ENCODE measurements at regions not wholly inside any gene's neighbourhood (a gene's known extent, or its start where the extent isn't known, plus 50 kb on each side); places are given as distances from the start of the nearest gene placed in this dataset.

DNA sequence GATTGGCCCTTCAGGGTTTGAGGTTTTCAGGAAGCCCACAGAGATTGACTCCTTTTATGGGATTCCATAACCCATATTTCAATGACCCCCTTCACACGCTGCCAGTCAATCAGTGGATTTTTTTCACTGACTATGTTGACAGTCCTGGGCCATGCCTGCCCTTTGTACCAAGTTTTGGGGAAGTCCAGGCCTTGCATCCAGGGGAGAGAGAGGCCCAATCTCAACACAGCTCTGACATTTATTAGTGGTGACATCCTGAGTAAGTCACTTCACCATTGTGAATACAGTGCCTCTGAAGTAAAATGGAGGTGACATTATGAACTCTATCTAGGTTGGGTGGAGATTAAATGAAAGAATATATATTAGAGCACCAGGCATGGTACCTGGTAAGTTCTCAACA is 181.1 kb downstream of the NUFIP1 start:
- H3K4me3 ChIP-seq (ENCODE audit: low read depth, low read length), result no peak overlapping the region
- TF ChIP-seq, protein P1, sequence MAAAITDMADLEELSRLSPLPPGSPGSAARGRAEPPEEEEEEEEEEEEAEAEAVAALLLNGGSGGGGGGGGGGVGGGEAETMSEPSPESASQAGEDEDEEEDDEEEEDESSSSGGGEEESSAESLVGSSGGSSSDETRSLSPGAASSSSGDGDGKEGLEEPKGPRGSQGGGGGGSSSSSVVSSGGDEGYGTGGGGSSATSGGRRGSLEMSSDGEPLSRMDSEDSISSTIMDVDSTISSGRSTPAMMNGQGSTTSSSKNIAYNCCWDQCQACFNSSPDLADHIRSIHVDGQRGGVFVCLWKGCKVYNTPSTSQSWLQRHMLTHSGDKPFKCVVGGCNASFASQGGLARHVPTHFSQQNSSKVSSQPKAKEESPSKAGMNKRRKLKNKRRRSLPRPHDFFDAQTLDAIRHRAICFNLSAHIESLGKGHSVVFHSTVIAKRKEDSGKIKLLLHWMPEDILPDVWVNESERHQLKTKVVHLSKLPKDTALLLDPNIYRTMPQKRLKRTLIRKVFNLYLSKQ (tag by site-specific recombination; IDR thresholded peaks at IDR 0.05; ENCODE audit: borderline replicate concordance), result no peak
- TF ChIP-seq ZNF768 (tag by site-specific recombination; IDR thresholded peaks at IDR 0.05), result no peak
- no peak for TF ChIP-seq ZNF133 (tag by site-specific recombination; IDR thresholded peaks at IDR 0.05)
- no peak for TF ChIP-seq ZNF501 (tag by site-specific recombination; IDR thresholded peaks at IDR 0.05)
- peaks cover 5% of the 10 kb centered on the region for H3K4me1 ChIP-seq (ENCODE audit: control insufficient read depth, insufficient read depth, low read length)
- ChIA-PET CTCF (no interaction called here), POLR2A (no interaction called here)
- H3K27ac ChIP-seq (ENCODE audit: extremely low read depth, low read depth, low read length), result no peak overlapping the region
- no peaks in the 10 kb centered on the region for H3K9me3 ChIP-seq (ENCODE audit: control insufficient read depth, insufficient read depth, low read depth, low read length)
- no peaks in the 10 kb centered on the region for H3K36me3 ChIP-seq (ENCODE audit: control insufficient read depth in 2 of 2, insufficient read depth in 1 of 2, low read length in 2 of 2)

DNA sequence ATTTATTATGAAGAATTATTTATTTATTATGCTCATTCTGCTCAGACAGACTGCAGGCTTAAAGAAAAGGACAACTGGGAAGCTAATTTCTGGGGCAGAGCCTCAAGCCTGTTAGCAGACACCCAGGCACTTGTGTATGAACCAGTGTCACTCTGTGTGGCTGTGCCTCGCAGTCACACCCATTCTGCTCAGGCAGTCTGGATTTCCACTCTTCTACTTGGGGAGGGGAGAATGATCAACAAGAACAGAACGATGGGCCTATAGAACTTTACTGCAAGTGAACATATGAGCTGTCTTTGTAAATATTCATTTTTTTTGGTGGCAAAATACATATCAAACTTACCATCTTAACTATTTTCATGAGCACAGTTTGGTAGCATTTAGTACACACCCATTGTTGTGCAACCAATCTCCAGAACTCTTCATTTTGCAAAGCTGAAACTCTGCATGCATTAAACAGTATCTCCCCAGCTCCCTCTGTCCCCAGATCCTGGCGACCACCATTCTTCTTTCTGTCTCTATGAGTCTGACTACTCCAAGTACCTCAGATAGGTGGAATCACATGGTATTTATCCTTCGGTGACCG is 181.7 kb downstream of the NUFIP1 start:
- POLR2A ChIA-PET, result no interaction called here
- Histone ChIP-seq H3K9me3 (ENCODE audit: control insufficient read depth, insufficient read depth, low read depth, low read length) (no peaks in the 10 kb centered on the region), H3K27ac (ENCODE audit: extremely low read depth, low read depth, low read length) (no peak overlapping the region), H3K4me3 (ENCODE audit: low read depth, low read length) (no peak overlapping the region), H3K4me1 (ENCODE audit: control insufficient read depth, insufficient read depth, low read length) (peaks cover 5% of the 10 kb centered on the region), H3K36me3 (ENCODE audit: control insufficient read depth in 2 of 2, insufficient read depth in 1 of 2, low read length in 2 of 2) (no peaks in the 10 kb centered on the region)
- TF ChIP-seq ZNF560 (tag by site-specific recombination; IDR thresholded peaks at IDR 0.05; ENCODE audit: borderline replicate concordance) (no peak), ZNF610 (tag by site-specific recombination; IDR thresholded peaks at IDR 0.05; ENCODE audit: borderline replicate concordance) (no peak), ZNF707 (tag by site-specific recombination; IDR thresholded peaks at IDR 0.05) (no peak), ZBTB21 (tag by site-specific recombination; IDR thresholded peaks at IDR 0.05) (no peak), KLF16 (tag by site-specific recombination; IDR thresholded peaks at IDR 0.05) (no peak), ZNF394 (tag by site-specific recombination; IDR thresholded peaks at IDR 0.05; ENCODE audit: borderline replicate concordance) (no peak), ZNF555 (tag by site-specific recombination; conservative IDR thresholded peaks at IDR 0.05) (no peak), KLF8 (tag by site-specific recombination; IDR thresholded peaks at IDR 0.05) (no peak), MZF1 (tag by site-specific recombination; IDR thresholded peaks at IDR 0.05; ENCODE audit: borderline replicate concordance) (no peak), TCF7L2 (IDR thresholded peaks at IDR 0.05; ENCODE audit: borderline replicate concordance, low read depth, low read length) (no peak), ZNF324 (tag by site-specific recombination; IDR thresholded peaks at IDR 0.05) (no peak), ZNF391 (tag by site-specific recombination; IDR thresholded peaks at IDR 0.05; ENCODE audit: borderline replicate concordance, low read depth) (no peak), ZNF433 (tag by site-specific recombination; IDR thresholded peaks at IDR 0.05; ENCODE audit: low read depth) (no peak), OSR2 (tag by site-specific recombination; IDR thresholded peaks at IDR 0.05) (no peak), ZNF514 (tag by site-specific recombination; IDR thresholded peaks at IDR 0.05) (no peak)
- TF ChIP-seq, protein P2, sequence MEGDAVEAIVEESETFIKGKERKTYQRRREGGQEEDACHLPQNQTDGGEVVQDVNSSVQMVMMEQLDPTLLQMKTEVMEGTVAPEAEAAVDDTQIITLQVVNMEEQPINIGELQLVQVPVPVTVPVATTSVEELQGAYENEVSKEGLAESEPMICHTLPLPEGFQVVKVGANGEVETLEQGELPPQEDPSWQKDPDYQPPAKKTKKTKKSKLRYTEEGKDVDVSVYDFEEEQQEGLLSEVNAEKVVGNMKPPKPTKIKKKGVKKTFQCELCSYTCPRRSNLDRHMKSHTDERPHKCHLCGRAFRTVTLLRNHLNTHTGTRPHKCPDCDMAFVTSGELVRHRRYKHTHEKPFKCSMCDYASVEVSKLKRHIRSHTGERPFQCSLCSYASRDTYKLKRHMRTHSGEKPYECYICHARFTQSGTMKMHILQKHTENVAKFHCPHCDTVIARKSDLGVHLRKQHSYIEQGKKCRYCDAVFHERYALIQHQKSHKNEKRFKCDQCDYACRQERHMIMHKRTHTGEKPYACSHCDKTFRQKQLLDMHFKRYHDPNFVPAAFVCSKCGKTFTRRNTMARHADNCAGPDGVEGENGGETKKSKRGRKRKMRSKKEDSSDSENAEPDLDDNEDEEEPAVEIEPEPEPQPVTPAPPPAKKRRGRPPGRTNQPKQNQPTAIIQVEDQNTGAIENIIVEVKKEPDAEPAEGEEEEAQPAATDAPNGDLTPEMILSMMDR (tag by site-specific recombination; IDR thresholded peaks at IDR 0.05), result no peak
- TF ChIP-seq, protein P3, sequence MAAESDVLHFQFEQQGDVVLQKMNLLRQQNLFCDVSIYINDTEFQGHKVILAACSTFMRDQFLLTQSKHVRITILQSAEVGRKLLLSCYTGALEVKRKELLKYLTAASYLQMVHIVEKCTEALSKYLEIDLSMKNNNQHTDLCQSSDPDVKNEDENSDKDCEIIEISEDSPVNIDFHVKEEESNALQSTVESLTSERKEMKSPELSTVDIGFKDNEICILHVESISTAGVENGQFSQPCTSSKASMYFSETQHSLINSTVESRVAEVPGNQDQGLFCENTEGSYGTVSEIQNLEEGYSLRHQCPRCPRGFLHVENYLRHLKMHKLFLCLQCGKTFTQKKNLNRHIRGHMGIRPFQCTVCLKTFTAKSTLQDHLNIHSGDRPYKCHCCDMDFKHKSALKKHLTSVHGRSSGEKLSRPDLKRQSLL (tag by site-specific recombination; IDR thresholded peaks at IDR 0.05), result no peak
- TF ChIP-seq, protein P4, sequence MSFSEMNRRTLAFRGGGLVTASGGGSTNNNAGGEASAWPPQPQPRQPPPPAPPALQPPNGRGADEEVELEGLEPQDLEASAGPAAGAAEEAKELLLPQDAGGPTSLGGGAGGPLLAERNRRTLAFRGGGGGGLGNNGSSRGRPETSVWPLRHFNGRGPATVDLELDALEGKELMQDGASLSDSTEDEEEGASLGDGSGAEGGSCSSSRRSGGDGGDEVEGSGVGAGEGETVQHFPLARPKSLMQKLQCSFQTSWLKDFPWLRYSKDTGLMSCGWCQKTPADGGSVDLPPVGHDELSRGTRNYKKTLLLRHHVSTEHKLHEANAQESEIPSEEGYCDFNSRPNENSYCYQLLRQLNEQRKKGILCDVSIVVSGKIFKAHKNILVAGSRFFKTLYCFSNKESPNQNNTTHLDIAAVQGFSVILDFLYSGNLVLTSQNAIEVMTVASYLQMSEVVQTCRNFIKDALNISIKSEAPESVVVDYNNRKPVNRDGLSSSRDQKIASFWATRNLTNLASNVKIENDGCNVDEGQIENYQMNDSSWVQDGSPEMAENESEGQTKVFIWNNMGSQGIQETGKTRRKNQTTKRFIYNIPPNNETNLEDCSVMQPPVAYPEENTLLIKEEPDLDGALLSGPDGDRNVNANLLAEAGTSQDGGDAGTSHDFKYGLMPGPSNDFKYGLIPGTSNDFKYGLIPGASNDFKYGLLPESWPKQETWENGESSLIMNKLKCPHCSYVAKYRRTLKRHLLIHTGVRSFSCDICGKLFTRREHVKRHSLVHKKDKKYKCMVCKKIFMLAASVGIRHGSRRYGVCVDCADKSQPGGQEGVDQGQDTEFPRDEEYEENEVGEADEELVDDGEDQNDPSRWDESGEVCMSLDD (tag by site-specific recombination; IDR thresholded peaks at IDR 0.05), result no peak
- TF ChIP-seq, protein P1 (tag by site-specific recombination; IDR thresholded peaks at IDR 0.05; ENCODE audit: borderline replicate concordance), result no peak
- CTCF ChIA-PET, result interaction anchor here (1.4 kb wide), 1 partner anchor 11 kb away, joined by 3 read pairs; no protein-coding TSS in a partner anchor
